Epithelial cell of esophagus (primary cell): ENCODE measurements at regions not wholly inside any gene's neighbourhood (a gene's known extent, or its start where the extent isn't known, plus 50 kb on each side); places are given as distances from the start of the nearest gene placed in this dataset.

Experiments
- DNase-seq: peaks from one replicate; pipeline ENCODE4 v3.0.0; 2010; ENCODE audit warnings: low read depth
- H3K4me3 ChIP-seq: 2 replicates; pipeline ENCODE4 v1.5.1; 2011; ENCODE audit warnings: mild to moderate bottlenecking, low read length, control low read depth
- CTCF ChIP-seq: IDR thresholded peaks from 2 replicates; pipeline ENCODE4 v1.5.1; 2011; ENCODE audit warnings: low read depth, mild to moderate bottlenecking, low read length, control low read depth, inconsistent platforms; ENCODE audit not compliant: insufficient read depth; ENCODE audit errors: missing control alignments

- DNase-seq = peak; percentile 99
- TF ChIP-seq CTCF = no peak
- no peak overlapping the region for H3K4me3 ChIP-seq
Observed at GRCh38 chr1:67626090-67626860, 58.7 kb upstream of the GADD45A start.

GRCh38 chr1:67626861-67627235 is 58.2 kb upstream of the GADD45A start:
- no peak for DNase-seq
- no peak for TF ChIP-seq CTCF
- no peak overlapping the region for H3K4me3 ChIP-seq

- TF ChIP-seq CTCF = no peak
Observed at GRCh38 chr1:67627336-67627735, 57.7 kb upstream of the GADD45A start.

GRCh38 chr1:67627906-67628305 is 57.1 kb upstream of the GADD45A start:
- TF ChIP-seq CTCF = no peak
- DNase-seq = peak; percentile 61
- H3K4me3 ChIP-seq = no peak overlapping the region

More at GRCh38 chr1:67627336-67627735, 57.7 kb upstream of the GADD45A start:
- DNase-seq = no peak
- H3K4me3 ChIP-seq = no peak overlapping the region

- no peak overlapping the region for H3K4me3 ChIP-seq
- no peak for TF ChIP-seq CTCF
- DNase-seq = peak; percentile 47
Observed at GRCh38 chr1:67629370-67630075, 55.5 kb upstream of the GADD45A start.

GRCh38 chr1:67630438-67631045 is 54.5 kb upstream of the GADD45A start:
- peak; percentile 73 for DNase-seq
- no peak overlapping the region for H3K4me3 ChIP-seq
- no peak for TF ChIP-seq CTCF
